ENCODE measurements at regions not wholly inside any gene's neighbourhood (a gene's known extent, or its start where the extent isn't known, plus 50 kb on each side); places are given as distances from the start of the nearest gene placed in this dataset.

GRCh38 chr7:136551618-136552017, 316.8 kb upstream of the CHRM2 start:
- in situ Hi-C loops (cut with HindIII; ENCODE audit: low sequenced_read_pairs), result no loop called here

- in situ Hi-C loops (cut with HindIII; ENCODE audit: low sequenced_read_pairs), result no loop called here
Measured at GRCh38 chr7:136549756-136550155, 318.7 kb upstream of the CHRM2 start.

- in situ Hi-C loops (cut with HindIII; ENCODE audit: low sequenced_read_pairs), result no loop called here
Measured at GRCh38 chr7:136533732-136534131, 334.7 kb upstream of the CHRM2 start.

GRCh38 chr7:136530831-136531230, 337.6 kb upstream of the CHRM2 start:
- in situ Hi-C loops (cut with HindIII; ENCODE audit: low sequenced_read_pairs), result no loop called here

- in situ Hi-C loops (cut with HindIII; ENCODE audit: low sequenced_read_pairs), result no loop called here
Measured at GRCh38 chr7:136528329-136528728, 340.1 kb upstream of the CHRM2 start.

- in situ Hi-C loops (cut with HindIII; ENCODE audit: low sequenced_read_pairs), result no loop called here
Measured at GRCh38 chr7:136527554-136527953, 340.9 kb upstream of the CHRM2 start.

GRCh38 chr7:136526408-136527105, 341.9 kb upstream of the CHRM2 start:
- in situ Hi-C loops (cut with HindIII; ENCODE audit: low sequenced_read_pairs), result no loop called here

GRCh38 chr7:136523571-136523970, 344.9 kb upstream of the CHRM2 start:
- in situ Hi-C loops (cut with HindIII; ENCODE audit: low sequenced_read_pairs), result no loop called here

GRCh38 chr7:136517971-136518370, 350.5 kb upstream of the CHRM2 start:
- in situ Hi-C loops (cut with HindIII; ENCODE audit: low sequenced_read_pairs), result no loop called here

GRCh38 chr7:136514776-136515175, 353.7 kb upstream of the CHRM2 start:
- in situ Hi-C loops (cut with HindIII; ENCODE audit: low sequenced_read_pairs), result no loop called here

GRCh38 chr7:136513744-136514143, 354.7 kb upstream of the CHRM2 start:
- in situ Hi-C loops (cut with HindIII; ENCODE audit: low sequenced_read_pairs), result no loop called here

- in situ Hi-C loops (cut with HindIII; ENCODE audit: low sequenced_read_pairs), result no loop called here
Measured at GRCh38 chr7:136509466-136509865, 359.0 kb upstream of the CHRM2 start.

- in situ Hi-C loops (cut with HindIII; ENCODE audit: low sequenced_read_pairs), result no loop called here
Measured at GRCh38 chr7:136502162-136502561, 366.3 kb upstream of the CHRM2 start.

GRCh38 chr7:136501151-136501550, 367.3 kb upstream of the CHRM2 start:
- in situ Hi-C loops (cut with HindIII; ENCODE audit: low sequenced_read_pairs), result no loop called here

GRCh38 chr7:136496551-136496950, 371.9 kb upstream of the CHRM2 start:
- in situ Hi-C loops (cut with HindIII; ENCODE audit: low sequenced_read_pairs), result no loop called here

GRCh38 chr7:136495081-136495480, 373.4 kb upstream of the CHRM2 start:
- in situ Hi-C loops (cut with HindIII; ENCODE audit: low sequenced_read_pairs), result no loop called here

GRCh38 chr7:136492366-136492765, 376.1 kb upstream of the CHRM2 start:
- in situ Hi-C loops (cut with HindIII; ENCODE audit: low sequenced_read_pairs), result no loop called here

GRCh38 chr7:136489808-136490207, 378.6 kb upstream of the CHRM2 start:
- in situ Hi-C loops (cut with HindIII; ENCODE audit: low sequenced_read_pairs), result no loop called here

GRCh38 chr7:136480901-136481300, 387.6 kb upstream of the CHRM2 start:
- in situ Hi-C loops (cut with HindIII; ENCODE audit: low sequenced_read_pairs), result no loop called here

- in situ Hi-C loops (cut with HindIII; ENCODE audit: low sequenced_read_pairs), result no loop called here
Measured at GRCh38 chr7:136479922-136480321, 388.5 kb upstream of the CHRM2 start.

- in situ Hi-C loops (cut with HindIII; ENCODE audit: low sequenced_read_pairs), result no loop called here
Measured at GRCh38 chr7:136470179-136470578, 398.3 kb upstream of the CHRM2 start.

GRCh38 chr7:136452949-136453348, 415.5 kb upstream of the CHRM2 start:
- in situ Hi-C loops (cut with HindIII; ENCODE audit: low sequenced_read_pairs), result no loop called here

- in situ Hi-C loops (cut with HindIII; ENCODE audit: low sequenced_read_pairs), result no loop called here
Measured at GRCh38 chr7:136446751-136447150, 421.7 kb upstream of the CHRM2 start.
